Thoracic aorta (tissue), 2 donors: ENCODE measurements at regions not wholly inside any gene's neighbourhood (a gene's known extent, or its start where the extent isn't known, plus 50 kb on each side); places are given as distances from the start of the nearest gene placed in this dataset.

Experiments used
- ATAC-seq: fragments of 150-250 bp; one replicate; pipeline ENCODE4 v1.8.0; 2017; ENCODE audit warnings: low read depth; ENCODE audit not compliant: insufficient number of reproducible peaks, low FRiP score
- DNase-seq: peaks from one replicate; pipeline ENCODE4 v3.0.0-alpha.2; 2020; ENCODE audit warnings: low spot score
- H3K27ac ChIP-seq, 2 donors: fragments of 200-600 bp; sonication (generic); 1 replicate in 1 of 2; 2 replicates in 1 of 2; pipeline ENCODE4 v1.5.1; 2016; ENCODE audit warnings: mild to moderate bottlenecking in 2 of 2, moderate library complexity in 2 of 2
- H3K27me3 ChIP-seq: fragments of 200-600 bp; sonication (generic); replicated peaks from 2 replicates; pipeline ENCODE4 v1.6.0; 2016; ENCODE audit warnings: mild to moderate bottlenecking; ENCODE audit not compliant: insufficient read depth
- H3K36me3 ChIP-seq: fragments of 200-600 bp; sonication (generic); one replicate; pipeline ENCODE4 v1.5.1; 2016
- H3K4me1 ChIP-seq, 2 donors: fragments of 200-600 bp; sonication (generic); 1 replicate in 1 of 2; 2 replicates in 1 of 2; pipeline versions ENCODE4 v1.5.1 to v1.6.0; 2016; ENCODE audit warnings: low read depth in 2 of 2, mild to moderate bottlenecking in 1 of 2; ENCODE audit not compliant: control insufficient read depth in 1 of 2
- H3K4me3 ChIP-seq: fragments of 200-600 bp; sonication (generic); 2 replicates; pipeline ENCODE4 v1.5.1; 2016; ENCODE audit warnings: mild to moderate bottlenecking
- H3K9me3 ChIP-seq: fragments of 200-600 bp; sonication (generic); 2 replicates; pipeline ENCODE4 v1.5.1; 2016
- CTCF ChIP-seq: fragments of 200-600 bp; sonication (generic); IDR thresholded peaks from one replicate; pipeline ENCODE4 v1.5.1; 2019; ENCODE audit warnings: antibody characterized with exemption

- Histone ChIP-seq H3K27me3 (no peaks in the 10 kb centered on the region), H3K4me3 (no peak overlapping the region), H3K9me3 (no peaks in the 10 kb centered on the region), H3K27ac (no peak overlapping the region), H3K4me1 (no peaks in the 10 kb centered on the region), H3K36me3 (no peaks in the 10 kb centered on the region)
- DNase-seq (no peak), ATAC-seq (no peak)
- no peak for TF ChIP-seq CTCF
Measured at GRCh38 chr2:89842180-89842908, 1150.9 kb downstream of the RPIA start.

GRCh38 chr2:89844221-89844943, 1152.9 kb downstream of the RPIA start:
- H3K27ac ChIP-seq, result no peak overlapping the region
- no peak for DNase-seq
- TF ChIP-seq CTCF, result no peak
- no peaks in the 10 kb centered on the region for H3K36me3 ChIP-seq
- H3K9me3 ChIP-seq, result no peaks in the 10 kb centered on the region
- H3K4me1 ChIP-seq, result no peaks in the 10 kb centered on the region
- ATAC-seq, result no peak
- no peak overlapping the region for H3K4me3 ChIP-seq
- no peaks in the 10 kb centered on the region for H3K27me3 ChIP-seq

GRCh38 chr2:89845532-89845931, 1154.1 kb downstream of the RPIA start:
- Histone ChIP-seq H3K4me3 (no peak overlapping the region), H3K27ac (no peak overlapping the region)
- no peak for DNase-seq

GRCh38 chr2:89848114-89848513, 1156.6 kb downstream of the RPIA start:
- no peaks in the 10 kb centered on the region for H3K4me1 ChIP-seq
- ATAC-seq (no peak), DNase-seq (no peak)
- no peaks in the 10 kb centered on the region for H3K27me3 ChIP-seq
- no peak overlapping the region for H3K27ac ChIP-seq
- H3K36me3 ChIP-seq, result no peaks in the 10 kb centered on the region
- H3K9me3 ChIP-seq, result no peaks in the 10 kb centered on the region
- no peak overlapping the region for H3K4me3 ChIP-seq
- TF ChIP-seq CTCF, result no peak

More at GRCh38 chr2:89845532-89845931, 1154.1 kb downstream of the RPIA start:
- ATAC-seq, result no peak
- H3K9me3 ChIP-seq, result no peaks in the 10 kb centered on the region
- no peaks in the 10 kb centered on the region for H3K27me3 ChIP-seq
- no peaks in the 10 kb centered on the region for H3K36me3 ChIP-seq
- no peaks in the 10 kb centered on the region for H3K4me1 ChIP-seq
- TF ChIP-seq CTCF, result no peak

- no peaks in the 10 kb centered on the region for H3K9me3 ChIP-seq
- H3K4me3 ChIP-seq, result no peak overlapping the region
- no peak overlapping the region for H3K27ac ChIP-seq
- no peak for TF ChIP-seq CTCF
- DNase-seq (no peak), ATAC-seq (no peak)
- no peaks in the 10 kb centered on the region for H3K4me1 ChIP-seq
- H3K36me3 ChIP-seq, result no peaks in the 10 kb centered on the region
- H3K27me3 ChIP-seq, result no peaks in the 10 kb centered on the region
Measured at GRCh38 chr2:89848763-89849368, 1157.4 kb downstream of the RPIA start.
